ENCODE measurements at regions not wholly inside any gene's neighbourhood (a gene's known extent, or its start where the extent isn't known, plus 50 kb on each side); places are given as distances from the start of the nearest gene placed in this dataset.
"Not testable (repeated sequence)": the region's sequence is repeated elsewhere in the genome, so short reads cannot be mapped to it uniquely, and the experiment has no call there.

DNA sequence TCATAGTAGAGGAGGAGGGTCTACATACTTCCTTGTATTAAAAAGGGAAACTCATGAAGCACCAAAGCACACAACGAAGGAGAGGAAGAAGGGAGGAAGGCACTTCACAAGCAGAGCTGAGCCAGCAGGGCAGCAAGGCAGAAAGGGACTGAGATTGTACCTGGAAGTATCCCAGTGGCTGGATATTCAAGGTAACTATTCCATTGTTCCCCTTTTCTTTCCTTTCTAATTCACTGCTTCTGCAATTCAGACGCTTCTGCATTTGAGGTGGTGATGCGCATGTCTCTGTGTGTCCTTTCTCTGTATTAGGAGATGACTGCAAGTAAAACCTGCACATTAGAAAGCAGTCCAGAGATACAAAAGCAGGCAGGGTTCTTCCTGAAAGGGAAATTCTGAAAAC is 54.9 kb downstream of the UBQLN2 start:
- peak; percentile 20 for DNase-seq

- no peak for DNase-seq
Measured at GRCh38 chrX:56623316-56623715, 59.9 kb downstream of the UBQLN2 start.

DNA sequence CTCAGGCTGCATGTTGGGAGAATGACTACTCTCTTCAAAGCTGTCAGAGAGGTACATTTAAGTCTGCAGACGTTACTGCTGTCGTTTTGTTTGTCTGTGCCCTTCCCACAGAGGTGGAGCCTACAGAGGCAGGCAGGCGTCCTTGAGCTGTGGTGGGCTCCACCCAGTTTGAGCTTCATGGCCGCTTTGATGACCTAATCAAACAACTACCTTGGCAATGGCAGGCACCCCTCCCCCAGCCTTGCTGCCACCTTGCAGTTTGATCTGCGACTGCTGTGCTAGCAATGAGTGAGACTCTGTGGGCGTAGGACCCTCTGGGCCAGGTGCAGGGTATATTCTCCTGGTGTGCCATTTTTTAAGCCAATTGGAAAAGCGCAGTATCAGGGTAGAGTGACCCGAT is 71.6 kb downstream of the UBQLN2 start:
- DNase-seq, result not testable (repeated sequence)

GRCh38 chrX:56661193-56661592 is 67.8 kb upstream of the NBDY start:
- no peak for DNase-seq

Measured in GDM1 (cell line).